ENCODE measurements at regions not wholly inside any gene's neighbourhood (a gene's known extent, or its start where the extent isn't known, plus 50 kb on each side); places are given as distances from the start of the nearest gene placed in this dataset.

DNA sequence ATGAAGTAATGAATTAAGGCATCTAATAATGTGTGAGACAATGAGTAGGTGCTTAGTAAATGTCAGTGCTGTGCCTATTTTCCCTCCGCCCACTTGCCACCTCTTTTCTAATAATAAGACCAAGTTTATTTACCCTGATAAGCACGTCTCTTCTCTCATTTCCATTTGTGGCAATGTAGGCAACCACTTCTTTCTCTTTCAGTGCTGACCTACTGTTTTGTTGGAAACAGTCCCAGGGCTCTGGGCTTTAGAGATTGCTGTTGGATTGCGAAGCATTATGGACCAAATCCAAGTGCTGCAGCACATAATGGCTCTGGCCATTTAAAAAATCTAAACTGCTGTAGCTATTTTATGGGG, 141.3 kb upstream of the PLEKHG7 start:
- 20% methylated on average over 1 of the region's 3 CpGs for WGBS (ENCODE audit: insufficient coverage)
- H3K9me3 ChIP-seq (ENCODE audit: control extremely low read depth in 1 of 5, control insufficient read depth in 4 of 5, insufficient read depth in 2 of 5, low read depth in 1 of 5, low read length in 4 of 5): peaks cover 0 to 1% (median 0%) of the 10 kb centered on the region in 5 experiments
- POLR2A ChIA-PET: no interaction called here
- H3K27ac ChIP-seq (ENCODE audit: insufficient read depth in 1 of 2, low read depth in 1 of 2, low read length in 2 of 2, poor library complexity in 1 of 2, severe bottlenecking in 2 of 2): no peak overlapping the region
- no peak overlapping the region for H3K4me3 ChIP-seq (ENCODE audit: control insufficient read depth in 1 of 7, extremely low read depth in 1 of 7, insufficient read depth in 4 of 7, low read depth in 2 of 7, low read length in 6 of 7)
- no peaks in the 10 kb centered on the region for H3K36me3 ChIP-seq (ENCODE audit: control insufficient read depth in 4 of 4, insufficient read depth in 4 of 4, low read length in 3 of 4)
- CTCF ChIA-PET: interaction anchor here (1.2 to 1.4 kb wide), 2 partner anchors 16 to 119 kb away, joined by 3 to 4 read pairs; no protein-coding TSS in a partner anchor
- peaks cover 0 to 2% (median 0%) of the 10 kb centered on the region in 4 experiments for H3K4me1 ChIP-seq (ENCODE audit: control extremely low read depth in 1 of 4, control insufficient read depth in 4 of 4, insufficient read depth in 4 of 4, low read length in 3 of 4)
- DNase-seq: peak in 1 of 3 donors; percentile 5
- no peaks in the 10 kb centered on the region for H3K27me3 ChIP-seq (replicated peaks in 2 of 5; ENCODE audit: control insufficient read depth in 4 of 5, insufficient read depth in 5 of 5, low read length in 4 of 5)

DNA sequence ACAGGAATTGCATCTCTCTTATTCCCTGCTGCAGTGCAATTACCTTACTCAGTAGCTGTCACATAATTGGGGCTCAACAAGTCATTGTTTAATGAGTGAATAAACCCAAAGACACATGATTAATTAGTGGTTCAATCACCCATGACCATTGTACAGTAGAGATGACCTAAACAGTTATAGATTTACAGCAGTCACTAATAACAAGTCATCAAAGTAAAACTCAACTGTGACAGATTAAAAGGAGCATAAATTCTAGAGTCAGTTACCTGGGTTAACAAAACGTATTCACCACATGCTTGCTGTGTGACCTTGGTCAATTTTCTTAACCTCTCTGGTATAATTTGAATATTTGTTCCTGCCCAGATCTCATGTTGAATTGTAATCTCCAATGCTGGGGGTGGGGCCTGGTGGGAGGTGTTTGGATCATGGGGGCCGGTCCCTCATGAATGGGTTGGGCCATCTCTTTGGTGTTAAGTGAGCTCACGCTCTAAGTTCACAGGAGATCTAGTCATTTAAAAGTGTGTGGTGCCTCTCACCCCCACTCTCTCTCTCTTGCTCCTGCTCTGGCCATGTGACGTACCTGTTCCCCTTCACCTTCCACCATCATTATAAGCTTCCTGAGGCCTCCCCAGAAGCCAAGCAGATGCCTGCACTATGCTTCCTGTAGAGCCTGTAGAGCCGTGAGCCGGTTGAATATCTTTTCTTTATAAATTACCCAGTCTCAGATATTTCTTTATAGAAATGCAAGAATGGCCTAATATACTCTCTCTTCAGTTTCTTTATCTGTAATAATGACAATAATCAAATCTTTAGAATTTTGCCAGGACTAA, 141.9 kb upstream of the PLEKHG7 start:
- CTCF ChIA-PET: interaction anchor here (1.2 to 1.4 kb wide), 2 partner anchors 16 to 119 kb away, joined by 3 to 4 read pairs; no protein-coding TSS in a partner anchor
- no peak for DNase-seq

DNA sequence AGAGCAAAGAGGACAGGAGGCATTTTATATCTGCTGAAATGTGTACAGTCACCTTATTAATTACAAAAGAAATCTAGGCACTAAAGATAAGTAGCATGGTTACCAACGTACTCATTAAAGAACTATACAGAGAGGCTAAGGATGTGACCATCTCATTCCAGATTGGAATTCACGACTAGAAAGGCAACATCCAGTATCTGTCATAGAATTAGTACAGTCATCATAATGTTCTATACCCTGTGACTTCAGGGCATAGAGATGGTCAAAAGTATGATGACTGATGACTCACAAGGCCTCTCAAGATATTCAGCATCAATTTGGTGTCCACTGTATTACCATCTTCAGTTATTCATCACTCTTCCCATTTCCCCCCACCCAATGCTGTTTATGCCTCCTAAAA, 144.0 kb upstream of the PLEKHG7 start:
- DNase-seq: no peak
- H3K4me3 ChIP-seq (ENCODE audit: control insufficient read depth in 1 of 7, extremely low read depth in 1 of 7, insufficient read depth in 4 of 7, low read depth in 2 of 7, low read length in 6 of 7): no peak overlapping the region
- H3K27me3 ChIP-seq (replicated peaks in 2 of 5; ENCODE audit: control insufficient read depth in 4 of 5, insufficient read depth in 5 of 5, low read length in 4 of 5): no peaks in the 10 kb centered on the region
- no peaks in the 10 kb centered on the region for H3K9me3 ChIP-seq (ENCODE audit: control extremely low read depth in 1 of 5, control insufficient read depth in 4 of 5, insufficient read depth in 2 of 5, low read depth in 1 of 5, low read length in 4 of 5)
- peaks cover 0 to 5% (median 1%) of the 10 kb centered on the region in 4 experiments for H3K4me1 ChIP-seq (ENCODE audit: control extremely low read depth in 1 of 4, control insufficient read depth in 4 of 4, insufficient read depth in 4 of 4, low read length in 3 of 4)
- ChIA-PET CTCF (no interaction called here), POLR2A (no interaction called here)
- no CpG with 5 or more reads among the region's 2 CpGs for WGBS (ENCODE audit: insufficient coverage)
- H3K36me3 ChIP-seq (ENCODE audit: control insufficient read depth in 4 of 4, insufficient read depth in 4 of 4, low read length in 3 of 4): no peaks in the 10 kb centered on the region
- no peak overlapping the region for H3K27ac ChIP-seq (ENCODE audit: insufficient read depth in 1 of 2, low read depth in 1 of 2, low read length in 2 of 2, poor library complexity in 1 of 2, severe bottlenecking in 2 of 2)

More for the DNA sequence above, 141.9 kb upstream of the PLEKHG7 start:
- no peaks in the 10 kb centered on the region for H3K9me3 ChIP-seq (ENCODE audit: control extremely low read depth in 1 of 5, control insufficient read depth in 4 of 5, insufficient read depth in 2 of 5, low read depth in 1 of 5, low read length in 4 of 5)
- 100% methylated on average over 3 of the region's 6 CpGs for WGBS (ENCODE audit: insufficient coverage)
- no peak overlapping the region for H3K27ac ChIP-seq (ENCODE audit: insufficient read depth in 1 of 2, low read depth in 1 of 2, low read length in 2 of 2, poor library complexity in 1 of 2, severe bottlenecking in 2 of 2)
- H3K36me3 ChIP-seq (ENCODE audit: control insufficient read depth in 4 of 4, insufficient read depth in 4 of 4, low read length in 3 of 4): no peaks in the 10 kb centered on the region
- POLR2A ChIA-PET: no interaction called here
- H3K27me3 ChIP-seq (replicated peaks in 2 of 5; ENCODE audit: control insufficient read depth in 4 of 5, insufficient read depth in 5 of 5, low read length in 4 of 5): no peaks in the 10 kb centered on the region
- no peak overlapping the region for H3K4me3 ChIP-seq (ENCODE audit: control insufficient read depth in 1 of 7, extremely low read depth in 1 of 7, insufficient read depth in 4 of 7, low read depth in 2 of 7, low read length in 6 of 7)
- peaks cover 0 to 3% (median 1%) of the 10 kb centered on the region in 4 experiments for H3K4me1 ChIP-seq (ENCODE audit: control extremely low read depth in 1 of 4, control insufficient read depth in 4 of 4, insufficient read depth in 4 of 4, low read length in 3 of 4)

DNA sequence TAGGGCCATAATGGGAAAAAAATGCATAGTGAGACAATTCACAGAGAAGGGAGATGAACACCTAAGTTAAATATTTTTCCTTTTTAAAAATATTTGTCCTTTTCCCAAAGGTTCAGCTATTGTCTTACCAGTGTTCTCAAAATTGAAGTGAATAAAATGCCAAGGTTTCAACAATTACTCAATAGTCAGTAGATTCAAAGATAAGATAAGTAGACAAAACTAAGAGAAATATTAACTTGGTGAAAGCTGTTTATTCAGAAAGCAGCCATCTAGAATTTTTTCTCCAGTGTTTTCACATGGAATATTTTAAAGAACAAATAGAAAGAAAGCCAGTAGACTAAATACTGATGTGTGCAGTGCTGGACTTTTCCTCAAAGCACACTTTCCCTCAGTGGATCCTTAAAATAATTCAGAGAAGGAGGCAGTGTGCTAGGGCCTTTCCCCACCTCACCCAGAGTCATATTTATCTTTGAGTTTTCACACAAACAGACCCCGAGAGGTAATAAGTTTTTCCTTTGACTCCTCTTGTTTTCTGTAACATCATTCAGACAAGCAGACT, 144.5 kb upstream of the PLEKHG7 start:
- H3K27ac ChIP-seq (ENCODE audit: insufficient read depth in 1 of 2, low read depth in 1 of 2, low read length in 2 of 2, poor library complexity in 1 of 2, severe bottlenecking in 2 of 2): no peak overlapping the region
- H3K9me3 ChIP-seq (ENCODE audit: control extremely low read depth in 1 of 5, control insufficient read depth in 4 of 5, insufficient read depth in 2 of 5, low read depth in 1 of 5, low read length in 4 of 5): no peaks in the 10 kb centered on the region
- ChIA-PET POLR2A (no interaction called here), CTCF (interaction anchor here (1.0 to 1.8 kb wide), 2 partner anchors 11 to 18 kb away, joined by 3 to 8 read pairs; no protein-coding TSS in a partner anchor)
- H3K4me3 ChIP-seq (ENCODE audit: control insufficient read depth in 1 of 7, extremely low read depth in 1 of 7, insufficient read depth in 4 of 7, low read depth in 2 of 7, low read length in 6 of 7): no peak overlapping the region
- H3K4me1 ChIP-seq (ENCODE audit: control extremely low read depth in 1 of 4, control insufficient read depth in 4 of 4, insufficient read depth in 4 of 4, low read length in 3 of 4): peaks cover 0 to 5% (median 1%) of the 10 kb centered on the region in 4 experiments
- no peaks in the 10 kb centered on the region for H3K36me3 ChIP-seq (ENCODE audit: control insufficient read depth in 4 of 4, insufficient read depth in 4 of 4, low read length in 3 of 4)
- WGBS (ENCODE audit: insufficient coverage): 90% methylated on average over 1 of the region's 1 CpG
- DNase-seq: no peak
- no peaks in the 10 kb centered on the region for H3K27me3 ChIP-seq (replicated peaks in 2 of 5; ENCODE audit: control insufficient read depth in 4 of 5, insufficient read depth in 5 of 5, low read length in 4 of 5)

DNA sequence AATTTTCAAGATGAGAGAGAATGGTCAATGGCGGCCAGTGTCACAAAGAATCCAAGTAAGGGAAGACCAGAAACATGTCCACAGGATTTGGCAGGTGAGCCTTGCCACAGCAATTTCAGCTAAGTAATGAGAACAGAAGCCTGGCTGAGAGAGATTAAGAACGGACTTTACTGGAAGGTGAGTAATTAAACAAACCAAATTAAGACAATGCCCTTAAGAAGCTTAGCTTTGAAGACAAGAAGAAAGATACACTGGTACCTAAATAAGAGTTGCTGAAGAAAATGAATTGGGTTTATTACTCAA, 145.4 kb upstream of the PLEKHG7 start:
- CTCF ChIA-PET: interaction anchor here (1.0 to 1.8 kb wide), 2 partner anchors 10 to 17 kb away, joined by 3 to 8 read pairs; no protein-coding TSS in a partner anchor
- H3K9me3 ChIP-seq (ENCODE audit: control extremely low read depth in 1 of 5, control insufficient read depth in 4 of 5, insufficient read depth in 2 of 5, low read depth in 1 of 5, low read length in 4 of 5): no peaks in the 10 kb centered on the region
- no peaks in the 10 kb centered on the region for H3K36me3 ChIP-seq (ENCODE audit: control insufficient read depth in 4 of 4, insufficient read depth in 4 of 4, low read length in 3 of 4)
- H3K27ac ChIP-seq (ENCODE audit: insufficient read depth in 1 of 2, low read depth in 1 of 2, low read length in 2 of 2, poor library complexity in 1 of 2, severe bottlenecking in 2 of 2): no peak overlapping the region
- POLR2A ChIA-PET: no interaction called here
- no peak overlapping the region for H3K4me3 ChIP-seq (ENCODE audit: control insufficient read depth in 1 of 7, extremely low read depth in 1 of 7, insufficient read depth in 4 of 7, low read depth in 2 of 7, low read length in 6 of 7)
- no peaks in the 10 kb centered on the region for H3K27me3 ChIP-seq (replicated peaks in 2 of 5; ENCODE audit: control insufficient read depth in 4 of 5, insufficient read depth in 5 of 5, low read length in 4 of 5)
- 100% methylated on average over 2 of the region's 2 CpGs for WGBS (ENCODE audit: insufficient coverage)
- DNase-seq: no peak
- H3K4me1 ChIP-seq (ENCODE audit: control extremely low read depth in 1 of 4, control insufficient read depth in 4 of 4, insufficient read depth in 4 of 4, low read length in 3 of 4): peaks cover 0 to 5% (median 2%) of the 10 kb centered on the region in 4 experiments

DNA sequence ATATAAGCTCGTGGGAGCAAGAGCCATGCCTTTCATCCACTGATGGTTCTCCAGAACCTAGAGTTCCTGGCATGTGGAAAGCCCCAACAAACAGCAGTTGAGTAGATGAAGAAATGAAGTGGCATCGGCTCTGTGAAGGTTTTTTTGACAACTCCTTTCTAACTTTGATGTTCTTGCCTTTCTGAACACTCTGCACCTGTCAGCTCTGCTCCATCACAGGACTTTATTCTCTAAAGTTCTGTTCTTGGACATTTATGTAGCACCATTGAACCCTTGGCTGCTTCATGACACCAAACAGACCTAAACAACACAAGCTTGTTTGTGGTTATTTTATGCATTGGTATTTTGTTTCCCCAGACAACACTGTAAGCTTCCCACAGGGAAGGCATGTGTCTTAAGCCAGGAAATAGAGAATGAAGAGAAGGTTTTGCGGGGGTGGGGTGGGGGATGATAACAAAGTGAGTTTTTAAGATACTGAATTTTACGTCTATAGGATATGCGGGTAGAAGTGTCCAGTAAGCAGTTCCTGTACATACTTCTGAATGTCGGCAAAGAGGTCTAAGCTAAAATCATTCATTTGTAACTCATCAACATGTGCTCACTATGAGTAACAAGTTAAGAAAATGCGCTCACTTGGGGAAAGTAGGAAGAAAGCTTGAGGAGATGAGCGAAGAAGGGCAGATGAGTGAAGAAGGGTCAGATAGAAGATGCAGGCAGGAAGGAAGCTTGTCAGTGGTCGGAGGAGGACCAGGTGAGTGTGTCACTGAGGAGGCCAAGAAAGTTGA, 146.0 kb upstream of the PLEKHG7 start:
- H3K27ac ChIP-seq (ENCODE audit: insufficient read depth in 1 of 2, low read depth in 1 of 2, low read length in 2 of 2, poor library complexity in 1 of 2, severe bottlenecking in 2 of 2): no peak overlapping the region
- 96% methylated on average over 5 of the region's 9 CpGs for WGBS (ENCODE audit: insufficient coverage)
- H3K36me3 ChIP-seq (ENCODE audit: control insufficient read depth in 4 of 4, insufficient read depth in 4 of 4, low read length in 3 of 4): no peaks in the 10 kb centered on the region
- ChIA-PET POLR2A (no interaction called here), CTCF (interaction anchor here (1.8 kb wide), 1 partner anchor 9 kb away, joined by 8 read pairs; no protein-coding TSS in a partner anchor)
- DNase-seq: no peak
- H3K9me3 ChIP-seq (ENCODE audit: control extremely low read depth in 1 of 5, control insufficient read depth in 4 of 5, insufficient read depth in 2 of 5, low read depth in 1 of 5, low read length in 4 of 5): no peaks in the 10 kb centered on the region
- H3K27me3 ChIP-seq (replicated peaks in 2 of 5; ENCODE audit: control insufficient read depth in 4 of 5, insufficient read depth in 5 of 5, low read length in 4 of 5): no peaks in the 10 kb centered on the region
- no peak overlapping the region for H3K4me3 ChIP-seq (ENCODE audit: control insufficient read depth in 1 of 7, extremely low read depth in 1 of 7, insufficient read depth in 4 of 7, low read depth in 2 of 7, low read length in 6 of 7)
- H3K4me1 ChIP-seq (ENCODE audit: control extremely low read depth in 1 of 4, control insufficient read depth in 4 of 4, insufficient read depth in 4 of 4, low read length in 3 of 4): peaks cover 0 to 6% (median 3%) of the 10 kb centered on the region in 4 experiments
